BJ (cell line): ENCODE measurements at regions not wholly inside any gene's neighbourhood (a gene's known extent, or its start where the extent isn't known, plus 50 kb on each side); places are given as distances from the start of the nearest gene placed in this dataset.

Source experiments
- CTCF ChIA-PET: fragments of 350-600 bp; formaldehyde crosslinking; extraction: SDS; loops from one replicate; lab custom pipeline; 2021; ENCODE audit warnings: antibody characterized with exemption, inconsistent platforms; lab: Yijun Ruan, JAX
- POLR2A ChIA-PET: fragments of 300-600 bp; sonication (Branson Sonifier 250); formaldehyde crosslinking; extraction: SDS; loops from one replicate; lab custom pipeline; 2021; ENCODE audit warnings: antibody characterized with exemption; lab: Charles Lee
- DNase-seq: peaks from one replicate; pipeline ENCODE4 v3.0.0-alpha.2; 2011; ENCODE audit warnings: low read depth
- H3K27me3 ChIP-seq: 2 replicates; pipeline ENCODE4 v1.6.0; 2011; ENCODE audit warnings: low read length; ENCODE audit not compliant: control insufficient read depth, insufficient read depth
- H3K36me3 ChIP-seq: 2 replicates; pipeline ENCODE4 v1.5.1; 2011; ENCODE audit warnings: low read length; ENCODE audit not compliant: control insufficient read depth, insufficient read depth
- H3K4me3 ChIP-seq: 2 replicates; pipeline ENCODE4 v1.5.1; 2011; ENCODE audit warnings: low read depth, mild to moderate bottlenecking, control low read depth, low read length
- TF ChIP-seq, protein P1 (sequence below): IDR thresholded peaks from 2 replicates; pipeline ENCODE4 v1.5.1; 2011; ENCODE audit warnings: low read depth, mild to moderate bottlenecking, control low read depth, inconsistent platforms, low read length, moderate library complexity; ENCODE audit not compliant: insufficient read depth

DNA sequence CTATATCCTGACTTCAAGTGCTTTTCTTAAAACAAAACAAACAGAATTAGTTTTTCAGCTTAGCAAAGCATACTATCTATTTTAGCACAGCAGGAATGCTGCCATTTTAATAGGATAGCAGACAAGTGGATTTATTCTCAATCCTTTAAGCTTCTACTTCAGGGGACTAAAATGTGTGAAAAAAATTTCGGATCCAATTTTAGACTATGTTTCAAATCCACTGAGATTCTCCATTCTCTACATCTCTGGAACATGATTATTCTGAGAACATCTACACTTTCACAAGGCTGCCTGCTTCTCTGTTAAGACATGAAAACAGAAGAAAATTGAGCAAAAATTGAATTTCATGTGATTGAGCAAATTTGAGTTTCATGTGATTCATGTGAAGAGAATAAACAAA is 1321.3 kb downstream of the HACE1 start:
- TF ChIP-seq, protein P1, sequence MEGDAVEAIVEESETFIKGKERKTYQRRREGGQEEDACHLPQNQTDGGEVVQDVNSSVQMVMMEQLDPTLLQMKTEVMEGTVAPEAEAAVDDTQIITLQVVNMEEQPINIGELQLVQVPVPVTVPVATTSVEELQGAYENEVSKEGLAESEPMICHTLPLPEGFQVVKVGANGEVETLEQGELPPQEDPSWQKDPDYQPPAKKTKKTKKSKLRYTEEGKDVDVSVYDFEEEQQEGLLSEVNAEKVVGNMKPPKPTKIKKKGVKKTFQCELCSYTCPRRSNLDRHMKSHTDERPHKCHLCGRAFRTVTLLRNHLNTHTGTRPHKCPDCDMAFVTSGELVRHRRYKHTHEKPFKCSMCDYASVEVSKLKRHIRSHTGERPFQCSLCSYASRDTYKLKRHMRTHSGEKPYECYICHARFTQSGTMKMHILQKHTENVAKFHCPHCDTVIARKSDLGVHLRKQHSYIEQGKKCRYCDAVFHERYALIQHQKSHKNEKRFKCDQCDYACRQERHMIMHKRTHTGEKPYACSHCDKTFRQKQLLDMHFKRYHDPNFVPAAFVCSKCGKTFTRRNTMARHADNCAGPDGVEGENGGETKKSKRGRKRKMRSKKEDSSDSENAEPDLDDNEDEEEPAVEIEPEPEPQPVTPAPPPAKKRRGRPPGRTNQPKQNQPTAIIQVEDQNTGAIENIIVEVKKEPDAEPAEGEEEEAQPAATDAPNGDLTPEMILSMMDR: no peak
- DNase-seq: no peak
- CTCF ChIA-PET: no interaction called here

DNA sequence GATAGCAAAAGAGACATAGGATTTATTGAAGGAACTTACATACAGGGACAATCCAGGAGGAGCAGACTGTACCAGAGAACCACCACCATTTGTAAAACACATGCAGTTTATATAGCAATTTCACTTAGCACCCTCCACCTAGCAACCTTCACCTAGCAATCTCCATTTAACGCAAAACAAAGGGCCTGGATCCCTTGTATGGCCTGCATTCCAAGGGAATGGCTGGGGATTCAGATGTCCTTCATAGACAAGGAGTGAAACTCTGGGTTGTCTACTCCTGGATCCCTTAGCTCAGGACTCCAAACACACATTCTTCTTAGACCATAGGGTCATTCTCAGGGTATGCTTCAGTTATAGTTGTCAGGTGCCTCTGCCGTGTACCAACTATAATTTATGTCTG is 1324.9 kb downstream of the HACE1 start:
- Histone ChIP-seq H3K4me3 (no peak overlapping the region), H3K36me3 (no peaks in the 10 kb centered on the region), H3K27me3 (no peaks in the 10 kb centered on the region)
- CTCF ChIA-PET: no interaction called here
- TF ChIP-seq, protein P1: no peak
- no peak for DNase-seq
- POLR2A ChIA-PET: no interaction called here

More for the DNA sequence above, 1321.3 kb downstream of the HACE1 start:
- H3K4me3 ChIP-seq: no peak overlapping the region
- H3K36me3 ChIP-seq: no peaks in the 10 kb centered on the region
- no peaks in the 10 kb centered on the region for H3K27me3 ChIP-seq
- POLR2A ChIA-PET: no interaction called here

DNA sequence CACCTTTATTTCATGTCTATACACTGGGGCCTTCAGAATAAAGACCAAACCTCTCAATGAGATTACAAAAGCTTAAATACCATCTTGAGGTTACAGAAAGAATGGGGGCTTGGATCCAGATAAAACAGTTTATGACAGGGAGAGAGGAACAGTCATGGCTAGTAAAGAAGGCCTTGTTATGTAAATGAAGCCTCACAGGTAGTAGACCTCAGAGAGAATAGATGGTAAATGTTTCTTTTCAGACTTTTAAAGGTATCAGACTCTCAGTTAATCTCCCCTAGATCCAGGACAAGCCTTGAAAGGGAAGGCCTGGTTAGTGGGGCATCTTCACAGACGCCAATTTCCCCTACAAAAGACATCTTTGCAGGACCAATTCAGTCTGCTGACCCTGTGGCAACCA is 1325.6 kb downstream of the HACE1 start:
- ChIA-PET CTCF (no interaction called here), POLR2A (no interaction called here)
- TF ChIP-seq, protein P1: no peak
- H3K36me3 ChIP-seq: no peaks in the 10 kb centered on the region
- H3K27me3 ChIP-seq: no peaks in the 10 kb centered on the region
- no peak overlapping the region for H3K4me3 ChIP-seq
- DNase-seq: no peak

DNA sequence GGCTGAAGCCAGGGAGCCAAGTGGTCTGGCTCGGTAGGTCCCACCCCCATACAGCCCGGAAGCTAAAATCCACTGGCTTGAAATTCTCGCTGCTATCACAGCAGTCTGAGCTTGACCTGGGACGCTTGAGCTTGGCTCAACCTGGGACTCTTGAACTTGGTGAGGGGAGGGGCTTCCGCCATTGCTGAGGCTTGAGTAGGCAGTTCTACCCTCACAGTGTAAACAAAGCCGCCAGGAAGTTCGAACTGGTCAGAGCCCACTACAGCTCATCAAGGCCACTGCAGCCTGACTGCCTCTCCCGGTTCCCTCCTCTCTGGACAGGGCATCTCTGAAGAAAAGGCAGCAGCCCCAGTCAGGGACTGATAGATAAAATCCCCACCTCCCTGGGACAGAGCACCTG is 1337.7 kb downstream of the HACE1 start:
- H3K4me3 ChIP-seq: no peak overlapping the region
- POLR2A ChIA-PET: no interaction called here
- no peak for DNase-seq
- H3K36me3 ChIP-seq: no peaks in the 10 kb centered on the region
- TF ChIP-seq, protein P1: no peak
- H3K27me3 ChIP-seq: no peaks in the 10 kb centered on the region
- CTCF ChIA-PET: no interaction called here

DNA sequence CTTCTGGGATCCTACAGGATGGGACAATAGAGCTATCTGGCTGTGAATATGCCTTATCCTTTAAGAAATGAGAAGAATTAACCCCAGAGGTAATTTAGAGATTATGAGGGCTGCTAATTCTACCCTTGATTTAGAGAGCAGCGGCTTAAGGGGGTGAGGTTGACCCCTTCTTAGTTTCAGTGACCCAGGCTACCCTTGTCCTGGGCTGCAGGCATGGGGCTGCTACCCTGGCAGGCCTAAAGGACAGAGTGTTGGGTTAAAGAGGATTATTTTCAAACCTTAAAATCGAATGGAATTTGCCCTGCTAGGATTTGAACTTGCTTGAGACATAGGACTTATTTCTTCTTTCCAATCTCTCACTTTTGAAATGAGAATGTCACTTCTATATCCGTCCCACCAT is 1343.4 kb downstream of the HACE1 start:
- no peak for DNase-seq
- POLR2A ChIA-PET: no interaction called here
- TF ChIP-seq, protein P1: no peak
- no peak overlapping the region for H3K4me3 ChIP-seq
- no peaks in the 10 kb centered on the region for H3K27me3 ChIP-seq
- CTCF ChIA-PET: no interaction called here
- no peaks in the 10 kb centered on the region for H3K36me3 ChIP-seq
